Limb (tissue), 2 donors: ENCODE measurements at regions not wholly inside any gene's neighbourhood (a gene's known extent, or its start where the extent isn't known, plus 50 kb on each side); places are given as distances from the start of the nearest gene placed in this dataset.

Source experiments
- DNase-seq, 2 donors: peaks; one replicate each; pipeline ENCODE4 v3.0.0-alpha.2; 2016; ENCODE audit errors: extremely low spot score in 2 of 2

GRCh38 chr7:88509341-88509740 lies 202.6 kb upstream of the STEAP4 start:
- no peak for DNase-seq

GRCh38 chr7:88500131-88500530 lies 193.4 kb upstream of the STEAP4 start:
- DNase-seq = peak in 1 of 2 donors; percentile 64

- no peak for DNase-seq
These were observed 189.4 kb upstream of the STEAP4 start for GRCh38 chr7:88495881-88496725.

- DNase-seq = no peak
These were observed 185.5 kb upstream of the STEAP4 start for GRCh38 chr7:88492153-88492552.

GRCh38 chr7:88490874-88491273 lies 184.2 kb upstream of the STEAP4 start:
- DNase-seq = no peak

- DNase-seq = no peak
These were observed 183.5 kb upstream of the STEAP4 start for GRCh38 chr7:88490161-88490560.

GRCh38 chr7:88485821-88486220 lies 179.1 kb upstream of the STEAP4 start:
- DNase-seq = peak in 1 of 2 donors; percentile 15

GRCh38 chr7:88484551-88484950 lies 177.9 kb upstream of the STEAP4 start:
- no peak for DNase-seq

GRCh38 chr7:88480896-88481295 lies 174.2 kb upstream of the STEAP4 start:
- DNase-seq = peak; percentile 35 to 68

- no peak for DNase-seq
These were observed 173.6 kb upstream of the STEAP4 start for GRCh38 chr7:88480271-88480670.

- DNase-seq = peak in 1 of 2 donors; percentile 16
These were observed 171.3 kb upstream of the STEAP4 start for GRCh38 chr7:88477976-88478375.

- no peak for DNase-seq
These were observed 158.9 kb upstream of the STEAP4 start for GRCh38 chr7:88465600-88465999.

- no peak for DNase-seq
These were observed 156.1 kb upstream of the STEAP4 start for GRCh38 chr7:88462799-88463198.

GRCh38 chr7:88460650-88461049 lies 154.0 kb upstream of the STEAP4 start:
- DNase-seq = no peak

GRCh38 chr7:88458946-88459345 lies 152.3 kb upstream of the STEAP4 start:
- no peak for DNase-seq

GRCh38 chr7:88458279-88458678 lies 151.6 kb upstream of the STEAP4 start:
- DNase-seq = no peak

GRCh38 chr7:88457320-88457719 lies 150.6 kb upstream of the STEAP4 start:
- no peak for DNase-seq

GRCh38 chr7:88456490-88456889 lies 149.8 kb upstream of the STEAP4 start:
- no peak for DNase-seq

- no peak for DNase-seq
These were observed 149.0 kb upstream of the STEAP4 start for GRCh38 chr7:88455696-88456095.

- no peak for DNase-seq
These were observed 146.0 kb upstream of the STEAP4 start for GRCh38 chr7:88452646-88453045.

- DNase-seq = no peak
These were observed 144.2 kb upstream of the STEAP4 start for GRCh38 chr7:88450874-88451273.

- DNase-seq = no peak
These were observed 142.7 kb upstream of the STEAP4 start for GRCh38 chr7:88449410-88449809.

GRCh38 chr7:88442413-88442812 lies 135.7 kb upstream of the STEAP4 start:
- no peak for DNase-seq
